Liver (tissue), 3 donors: ENCODE measurements at regions not wholly inside any gene's neighbourhood (a gene's known extent, or its start where the extent isn't known, plus 50 kb on each side); places are given as distances from the start of the nearest gene placed in this dataset.

ENCODE experiments used
- GABPA ChIP-seq, 2 donors: IDR thresholded peaks in 1 of 2; conservative IDR thresholded peaks in 1 of 2; 2 replicates each; pipeline ENCODE4 v1.6.1; 2016; ENCODE audit warnings: antibody characterized with exemption in 2 of 2, mild to moderate bottlenecking in 1 of 2, moderate library complexity in 1 of 2
- HNF4G ChIP-seq: IDR thresholded peaks from 2 replicates; pipeline ENCODE4 v1.6.1; 2016; ENCODE audit warnings: antibody characterized with exemption
- MAX ChIP-seq: IDR thresholded peaks from 2 replicates; pipeline ENCODE4 v1.6.1; 2016; ENCODE audit warnings: antibody characterized with exemption
- RAD21 ChIP-seq, 2 donors: IDR thresholded peaks; 2 replicates each; pipeline ENCODE4 v1.6.1; 2016; ENCODE audit warnings: antibody characterized with exemption in 2 of 2, mild to moderate bottlenecking in 2 of 2
- RXRA ChIP-seq, 2 donors: IDR thresholded peaks; 2 replicates each; pipeline ENCODE4 v1.6.1; 2017 to 2018; ENCODE audit warnings: antibody characterized with exemption in 2 of 2, mild to moderate bottlenecking in 1 of 2
- TF ChIP-seq, protein P1 (sequence below): fragments of 150-350 bp; IDR thresholded peaks from 2 replicates; pipeline ENCODE4 v1.5.1; 2017; ENCODE audit warnings: improper control_type of control experiment, low read depth, low read length; ENCODE audit not compliant: missing input control
- TF ChIP-seq, protein P2 (sequence below): IDR thresholded peaks from 2 replicates; pipeline ENCODE4 v1.6.1; 2016; ENCODE audit warnings: antibody characterized with exemption, mild to moderate bottlenecking
- TF ChIP-seq, protein P3 (sequence below): IDR thresholded peaks from 2 replicates; pipeline ENCODE4 v1.6.1; 2016; ENCODE audit warnings: antibody characterized with exemption
- donor health status: healthy.
- donor health status: healthy.

GRCh38 chr1:182263706-182264105 lies 127.9 kb downstream of the GLUL start:
- TF ChIP-seq, protein P1, sequence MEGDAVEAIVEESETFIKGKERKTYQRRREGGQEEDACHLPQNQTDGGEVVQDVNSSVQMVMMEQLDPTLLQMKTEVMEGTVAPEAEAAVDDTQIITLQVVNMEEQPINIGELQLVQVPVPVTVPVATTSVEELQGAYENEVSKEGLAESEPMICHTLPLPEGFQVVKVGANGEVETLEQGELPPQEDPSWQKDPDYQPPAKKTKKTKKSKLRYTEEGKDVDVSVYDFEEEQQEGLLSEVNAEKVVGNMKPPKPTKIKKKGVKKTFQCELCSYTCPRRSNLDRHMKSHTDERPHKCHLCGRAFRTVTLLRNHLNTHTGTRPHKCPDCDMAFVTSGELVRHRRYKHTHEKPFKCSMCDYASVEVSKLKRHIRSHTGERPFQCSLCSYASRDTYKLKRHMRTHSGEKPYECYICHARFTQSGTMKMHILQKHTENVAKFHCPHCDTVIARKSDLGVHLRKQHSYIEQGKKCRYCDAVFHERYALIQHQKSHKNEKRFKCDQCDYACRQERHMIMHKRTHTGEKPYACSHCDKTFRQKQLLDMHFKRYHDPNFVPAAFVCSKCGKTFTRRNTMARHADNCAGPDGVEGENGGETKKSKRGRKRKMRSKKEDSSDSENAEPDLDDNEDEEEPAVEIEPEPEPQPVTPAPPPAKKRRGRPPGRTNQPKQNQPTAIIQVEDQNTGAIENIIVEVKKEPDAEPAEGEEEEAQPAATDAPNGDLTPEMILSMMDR: no peak
- TF ChIP-seq, protein P2, sequence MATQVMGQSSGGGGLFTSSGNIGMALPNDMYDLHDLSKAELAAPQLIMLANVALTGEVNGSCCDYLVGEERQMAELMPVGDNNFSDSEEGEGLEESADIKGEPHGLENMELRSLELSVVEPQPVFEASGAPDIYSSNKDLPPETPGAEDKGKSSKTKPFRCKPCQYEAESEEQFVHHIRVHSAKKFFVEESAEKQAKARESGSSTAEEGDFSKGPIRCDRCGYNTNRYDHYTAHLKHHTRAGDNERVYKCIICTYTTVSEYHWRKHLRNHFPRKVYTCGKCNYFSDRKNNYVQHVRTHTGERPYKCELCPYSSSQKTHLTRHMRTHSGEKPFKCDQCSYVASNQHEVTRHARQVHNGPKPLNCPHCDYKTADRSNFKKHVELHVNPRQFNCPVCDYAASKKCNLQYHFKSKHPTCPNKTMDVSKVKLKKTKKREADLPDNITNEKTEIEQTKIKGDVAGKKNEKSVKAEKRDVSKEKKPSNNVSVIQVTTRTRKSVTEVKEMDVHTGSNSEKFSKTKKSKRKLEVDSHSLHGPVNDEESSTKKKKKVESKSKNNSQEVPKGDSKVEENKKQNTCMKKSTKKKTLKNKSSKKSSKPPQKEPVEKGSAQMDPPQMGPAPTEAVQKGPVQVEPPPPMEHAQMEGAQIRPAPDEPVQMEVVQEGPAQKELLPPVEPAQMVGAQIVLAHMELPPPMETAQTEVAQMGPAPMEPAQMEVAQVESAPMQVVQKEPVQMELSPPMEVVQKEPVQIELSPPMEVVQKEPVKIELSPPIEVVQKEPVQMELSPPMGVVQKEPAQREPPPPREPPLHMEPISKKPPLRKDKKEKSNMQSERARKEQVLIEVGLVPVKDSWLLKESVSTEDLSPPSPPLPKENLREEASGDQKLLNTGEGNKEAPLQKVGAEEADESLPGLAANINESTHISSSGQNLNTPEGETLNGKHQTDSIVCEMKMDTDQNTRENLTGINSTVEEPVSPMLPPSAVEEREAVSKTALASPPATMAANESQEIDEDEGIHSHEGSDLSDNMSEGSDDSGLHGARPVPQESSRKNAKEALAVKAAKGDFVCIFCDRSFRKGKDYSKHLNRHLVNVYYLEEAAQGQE: no peak
- no peak for TF ChIP-seq GABPA (IDR thresholded peaks at IDR 0.05 in 1 of 2, conservative IDR thresholded peaks at IDR 0.05 in 1 of 2)
- TF ChIP-seq, protein P3, sequence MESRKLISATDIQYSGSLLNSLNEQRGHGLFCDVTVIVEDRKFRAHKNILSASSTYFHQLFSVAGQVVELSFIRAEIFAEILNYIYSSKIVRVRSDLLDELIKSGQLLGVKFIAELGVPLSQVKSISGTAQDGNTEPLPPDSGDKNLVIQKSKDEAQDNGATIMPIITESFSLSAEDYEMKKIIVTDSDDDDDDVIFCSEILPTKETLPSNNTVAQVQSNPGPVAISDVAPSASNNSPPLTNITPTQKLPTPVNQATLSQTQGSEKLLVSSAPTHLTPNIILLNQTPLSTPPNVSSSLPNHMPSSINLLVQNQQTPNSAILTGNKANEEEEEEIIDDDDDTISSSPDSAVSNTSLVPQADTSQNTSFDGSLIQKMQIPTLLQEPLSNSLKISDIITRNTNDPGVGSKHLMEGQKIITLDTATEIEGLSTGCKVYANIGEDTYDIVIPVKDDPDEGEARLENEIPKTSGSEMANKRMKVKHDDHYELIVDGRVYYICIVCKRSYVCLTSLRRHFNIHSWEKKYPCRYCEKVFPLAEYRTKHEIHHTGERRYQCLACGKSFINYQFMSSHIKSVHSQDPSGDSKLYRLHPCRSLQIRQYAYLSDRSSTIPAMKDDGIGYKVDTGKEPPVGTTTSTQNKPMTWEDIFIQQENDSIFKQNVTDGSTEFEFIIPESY: no peak
- no peak for TF ChIP-seq MAX
- no peak for TF ChIP-seq RXRA (IDR thresholded peaks at IDR 0.05)
- no peak for TF ChIP-seq HNF4G
- TF ChIP-seq RAD21 (IDR thresholded peaks at IDR 0.05): no peak
